Caco-2 (cell line): ENCODE measurements at regions not wholly inside any gene's neighbourhood (a gene's known extent, or its start where the extent isn't known, plus 50 kb on each side); places are given as distances from the start of the nearest gene placed in this dataset.

ENCODE experiments used
- BruUV-seq: library from RNA; stranded (reverse); fragments of 400-500 nt; replicated peaks from 2 replicates; lab custom pipeline; 2021; lab: Mats Ljungman, UMichigan
- CTCF ChIA-PET: fragments of 300-600 bp; sonication (Branson Sonifier 250); formaldehyde crosslinking; loops from one replicate; lab custom pipeline; 2022; ENCODE audit warnings: antibody characterized with exemption; lab: Charles Lee
- POLR2A ChIA-PET: fragments of 300-600 bp; sonication (Branson Sonifier 250); formaldehyde crosslinking; loops from one replicate; lab custom pipeline; 2022; ENCODE audit warnings: antibody characterized with exemption; lab: Charles Lee
- DNase-seq, 2 experiments: peaks; one replicate each; pipeline versions ENCODE4 v3.0.0 to v3.0.0-alpha.2; 2020 to 2022
- H3K27me3 ChIP-seq: replicated peaks from 2 replicates; pipeline ENCODE4 v1.6.0; 2011; ENCODE audit warnings: low read length; ENCODE audit not compliant: control insufficient read depth, insufficient read depth
- H3K36me3 ChIP-seq: 2 replicates; pipeline ENCODE4 v1.5.1; 2011; ENCODE audit warnings: low read length; ENCODE audit not compliant: control insufficient read depth, insufficient read depth
- H3K4me1 ChIP-seq: fragments of 250-450 bp; sonication (Bioruptor Pico); 2 replicates; pipeline ENCODE4 v1.5.1; 2020; ENCODE audit warnings: mild to moderate bottlenecking
- H3K4me3 ChIP-seq: 2 replicates; pipeline ENCODE4 v1.5.1; 2011; ENCODE audit warnings: low read depth, mild to moderate bottlenecking, control low read depth, low read length
- H3K9me3 ChIP-seq: fragments of 250-450 bp; sonication (Bioruptor Pico); 2 replicates; pipeline ENCODE4 v1.5.1; 2020; ENCODE audit warnings: mild to moderate bottlenecking, moderate library complexity
- H3K27ac Mint-ChIP-seq: one replicate; pipeline ENCODE4 v1.8.0; 2022; ENCODE audit warnings: mixed read lengths; ENCODE audit not compliant: unreplicated experiment
- H3K27me3 Mint-ChIP-seq: one replicate; pipeline ENCODE4 v1.8.0; 2022; ENCODE audit warnings: mixed read lengths; ENCODE audit not compliant: insufficient read depth, unreplicated experiment
- H3K36me3 Mint-ChIP-seq: one replicate; pipeline ENCODE4 v1.8.0; 2022; ENCODE audit warnings: mild to moderate bottlenecking, mixed read lengths; ENCODE audit not compliant: insufficient read depth, unreplicated experiment
- H3K4me1 Mint-ChIP-seq: one replicate; pipeline ENCODE4 v1.8.0; 2022; ENCODE audit warnings: low read depth, mixed read lengths; ENCODE audit not compliant: unreplicated experiment
- H3K4me3 Mint-ChIP-seq: one replicate; pipeline ENCODE4 v1.8.0; 2022; ENCODE audit warnings: mild to moderate bottlenecking, moderate library complexity, mixed read lengths; ENCODE audit not compliant: unreplicated experiment
- H3K9me3 Mint-ChIP-seq: one replicate; pipeline ENCODE4 v1.8.0; 2022; ENCODE audit warnings: mixed read lengths; ENCODE audit not compliant: unreplicated experiment
- intact Hi-C: fragments of 100-400 bp; cut with micrococcal nuclease; formaldehyde crosslinking; loops from one replicate; pipeline ENCODE4 v1.10.0; 2022; ENCODE audit not compliant: unreplicated experiment
- TF ChIP-seq, protein P1 (sequence below), 2 experiments: fragments of 200-600 bp in 1 of 2; IDR thresholded peaks; 1 replicate in 1 of 2; 2 replicates in 1 of 2; pipeline versions ENCODE4 v1.5.1 to v1.8.0; 2011 to 2022; ENCODE audit warnings: antibody characterized with exemption in 1 of 2, control low read depth in 1 of 2, inconsistent platforms in 1 of 2, low read depth in 1 of 2, low read length in 1 of 2, mild to moderate bottlenecking in 1 of 2, moderate library complexity in 1 of 2; ENCODE audit not compliant: insufficient read depth in 1 of 2, severe bottlenecking in 1 of 2, unreplicated experiment in 1 of 2

DNA sequence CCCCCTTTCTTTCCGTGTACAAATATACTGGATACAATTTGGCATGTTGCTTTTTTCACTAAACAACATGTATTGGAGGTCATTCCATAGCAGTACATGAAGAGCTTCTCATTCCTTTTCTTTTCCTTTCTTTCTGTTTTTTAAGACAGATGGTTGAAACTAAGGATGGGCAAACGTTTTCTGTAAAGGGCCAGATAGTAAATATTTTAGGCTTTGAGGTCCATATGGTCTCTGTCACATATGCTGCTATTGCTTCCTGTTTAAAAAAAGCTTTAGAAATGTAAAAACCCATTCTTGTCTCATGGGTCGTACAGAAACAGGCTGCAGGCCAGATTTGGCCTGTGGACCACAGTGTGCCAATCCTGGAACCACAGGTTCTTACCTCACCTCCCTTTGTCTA is 160.1 kb downstream of the ACER2 start:
- no peak for DNase-seq
- no peaks in the 10 kb centered on the region for H3K4me1 ChIP-seq
- TF ChIP-seq, protein P1, sequence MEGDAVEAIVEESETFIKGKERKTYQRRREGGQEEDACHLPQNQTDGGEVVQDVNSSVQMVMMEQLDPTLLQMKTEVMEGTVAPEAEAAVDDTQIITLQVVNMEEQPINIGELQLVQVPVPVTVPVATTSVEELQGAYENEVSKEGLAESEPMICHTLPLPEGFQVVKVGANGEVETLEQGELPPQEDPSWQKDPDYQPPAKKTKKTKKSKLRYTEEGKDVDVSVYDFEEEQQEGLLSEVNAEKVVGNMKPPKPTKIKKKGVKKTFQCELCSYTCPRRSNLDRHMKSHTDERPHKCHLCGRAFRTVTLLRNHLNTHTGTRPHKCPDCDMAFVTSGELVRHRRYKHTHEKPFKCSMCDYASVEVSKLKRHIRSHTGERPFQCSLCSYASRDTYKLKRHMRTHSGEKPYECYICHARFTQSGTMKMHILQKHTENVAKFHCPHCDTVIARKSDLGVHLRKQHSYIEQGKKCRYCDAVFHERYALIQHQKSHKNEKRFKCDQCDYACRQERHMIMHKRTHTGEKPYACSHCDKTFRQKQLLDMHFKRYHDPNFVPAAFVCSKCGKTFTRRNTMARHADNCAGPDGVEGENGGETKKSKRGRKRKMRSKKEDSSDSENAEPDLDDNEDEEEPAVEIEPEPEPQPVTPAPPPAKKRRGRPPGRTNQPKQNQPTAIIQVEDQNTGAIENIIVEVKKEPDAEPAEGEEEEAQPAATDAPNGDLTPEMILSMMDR (IDR thresholded peaks at IDR 0.05; ENCODE audit: insufficient read depth in 1 of 2, low read depth in 1 of 2, low read length in 1 of 2, severe bottlenecking in 1 of 2, unreplicated experiment in 1 of 2): no peak
- Mint-ChIP-seq H3K27ac (no peak overlapping the region), H3K36me3 (no peaks in the 10 kb centered on the region), H3K27me3 (peaks cover 2% of the 10 kb centered on the region), H3K4me3 (no peak overlapping the region), H3K4me1 (no peaks in the 10 kb centered on the region), H3K9me3 (no peaks in the 10 kb centered on the region)
- H3K4me3 ChIP-seq: no peak overlapping the region
- no TSS peak for BruUV-seq
- intact Hi-C loops: no loop called here
- no peaks in the 10 kb centered on the region for H3K27me3 ChIP-seq
- POLR2A ChIA-PET: no interaction called here
- no peaks in the 10 kb centered on the region for H3K36me3 ChIP-seq
- H3K9me3 ChIP-seq: no peaks in the 10 kb centered on the region
- CTCF ChIA-PET: no interaction called here

GRCh38 chr9:19564396-19565061 is 155.7 kb downstream of the ACER2 start:
- Histone ChIP-seq H3K27me3 (no peaks in the 10 kb centered on the region), H3K9me3 (no peaks in the 10 kb centered on the region), H3K4me1 (no peaks in the 10 kb centered on the region), H3K36me3 (no peaks in the 10 kb centered on the region), H3K4me3 (no peak overlapping the region)
- intact Hi-C loops: loop anchor here (5.0 kb wide), 1 partner anchor 707 kb away; no protein-coding TSS in a partner anchor
- H3K9me3 Mint-ChIP-seq: no peaks in the 10 kb centered on the region
- H3K4me3 Mint-ChIP-seq: no peak overlapping the region
- POLR2A ChIA-PET: no interaction called here
- CTCF ChIA-PET: interaction anchor here (0.8 kb wide), 1 partner anchor 100 kb away, joined by 3 read pairs; no protein-coding TSS in a partner anchor
- peaks cover 2% of the 10 kb centered on the region for H3K27me3 Mint-ChIP-seq
- no peak overlapping the region for H3K27ac Mint-ChIP-seq
- TF ChIP-seq, protein P1 (IDR thresholded peaks at IDR 0.05; ENCODE audit: insufficient read depth in 1 of 2, low read depth in 1 of 2, low read length in 1 of 2, severe bottlenecking in 1 of 2, unreplicated experiment in 1 of 2): no peak
- H3K36me3 Mint-ChIP-seq: no peaks in the 10 kb centered on the region
- BruUV-seq: no TSS peak
- DNase-seq: no peak
- H3K4me1 Mint-ChIP-seq: no peaks in the 10 kb centered on the region

DNA sequence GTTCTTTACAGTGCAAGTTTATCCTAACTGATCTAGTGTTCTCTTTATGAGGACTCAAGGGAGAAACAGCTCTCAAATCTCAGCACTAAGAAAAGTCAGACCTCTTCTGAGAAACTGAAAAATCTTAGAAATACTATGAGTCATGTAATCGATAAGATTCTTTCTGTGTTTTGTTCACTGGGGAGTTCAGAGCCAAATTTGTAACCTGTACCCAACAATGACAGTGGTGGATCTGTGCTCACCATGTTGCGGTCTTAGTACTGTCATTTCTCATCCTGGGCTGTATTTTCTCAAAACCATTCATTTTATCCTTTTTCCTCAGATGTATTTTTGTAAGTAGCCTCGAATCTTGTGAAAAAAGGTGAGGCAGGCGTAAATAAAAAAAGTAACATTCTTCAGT is 146.4 kb downstream of the ACER2 start:
- BruUV-seq: no TSS peak
- H3K27me3 Mint-ChIP-seq: no peaks in the 10 kb centered on the region
- no peak overlapping the region for H3K4me3 ChIP-seq
- ChIA-PET CTCF (no interaction called here), POLR2A (no interaction called here)
- no peak for DNase-seq
- TF ChIP-seq, protein P1 (IDR thresholded peaks at IDR 0.05; ENCODE audit: insufficient read depth in 1 of 2, low read depth in 1 of 2, low read length in 1 of 2, severe bottlenecking in 1 of 2, unreplicated experiment in 1 of 2): no peak
- H3K27me3 ChIP-seq: no peaks in the 10 kb centered on the region
- H3K9me3 Mint-ChIP-seq: no peaks in the 10 kb centered on the region
- no peaks in the 10 kb centered on the region for H3K4me1 Mint-ChIP-seq
- no peaks in the 10 kb centered on the region for H3K36me3 Mint-ChIP-seq
- no peaks in the 10 kb centered on the region for H3K9me3 ChIP-seq
- H3K4me3 Mint-ChIP-seq: no peak overlapping the region
- H3K36me3 ChIP-seq: no peaks in the 10 kb centered on the region
- H3K4me1 ChIP-seq: no peaks in the 10 kb centered on the region
- H3K27ac Mint-ChIP-seq: no peak overlapping the region
- intact Hi-C loops: no loop called here
